NCI-H1436 treated with DMSO at 0.1 percent for 48 hours (cell line): ENCODE measurements at regions not wholly inside any gene's neighbourhood (a gene's known extent, or its start where the extent isn't known, plus 50 kb on each side); places are given as distances from the start of the nearest gene placed in this dataset.

Source experiments
- DNase-seq: peaks from one replicate; lab custom pipeline; 2025; lab: John Stamatoyannopoulos, UW

- DNase-seq: no peak
These were observed 169.1 kb upstream of the MEOX2 start for GRCh38 chr7:15855525-15856109.

- no peak for DNase-seq
These were observed 168.5 kb upstream of the MEOX2 start for GRCh38 chr7:15854841-15855524.

- DNase-seq: no peak
These were observed 167.5 kb upstream of the MEOX2 start for GRCh38 chr7:15853832-15854470.

GRCh38 chr7:15851201-15851600 is 164.7 kb upstream of the MEOX2 start:
- no peak for DNase-seq

- no peak for DNase-seq
These were observed 162.4 kb upstream of the MEOX2 start for GRCh38 chr7:15848901-15849300.

GRCh38 chr7:15848362-15848761 is 161.9 kb upstream of the MEOX2 start:
- DNase-seq: no peak

GRCh38 chr7:15845868-15846267 is 159.4 kb upstream of the MEOX2 start:
- no peak for DNase-seq

- DNase-seq: no peak
These were observed 159.0 kb upstream of the MEOX2 start for GRCh38 chr7:15845461-15845860.

GRCh38 chr7:15839416-15840100 is 153.1 kb upstream of the MEOX2 start:
- no peak for DNase-seq

- no peak for DNase-seq
These were observed 151.8 kb upstream of the MEOX2 start for GRCh38 chr7:15838265-15838664.

GRCh38 chr7:15837306-15837950 is 150.9 kb upstream of the MEOX2 start:
- DNase-seq: no peak

- no peak for DNase-seq
These were observed 150.2 kb upstream of the MEOX2 start for GRCh38 chr7:15836651-15837050.

- no peak for DNase-seq
These were observed 149.6 kb upstream of the MEOX2 start for GRCh38 chr7:15836041-15836440.

GRCh38 chr7:15834446-15834845 is 148.0 kb upstream of the MEOX2 start:
- no peak for DNase-seq

GRCh38 chr7:15832996-15833395 is 146.5 kb upstream of the MEOX2 start:
- no peak for DNase-seq

GRCh38 chr7:15831606-15832005 is 145.1 kb upstream of the MEOX2 start:
- no peak for DNase-seq

- no peak for DNase-seq
These were observed 143.2 kb upstream of the MEOX2 start for GRCh38 chr7:15829691-15830090.

- no peak for DNase-seq
These were observed 142.4 kb upstream of the MEOX2 start for GRCh38 chr7:15828881-15829280.

GRCh38 chr7:15821484-15822427 is 135.3 kb upstream of the MEOX2 start:
- no peak for DNase-seq

GRCh38 chr7:15820319-15820718 is 133.8 kb upstream of the MEOX2 start:
- no peak for DNase-seq

GRCh38 chr7:15816835-15817426 is 130.4 kb upstream of the MEOX2 start:
- DNase-seq: no peak
